Upper lobe of left lung (tissue), 4 donors: ENCODE measurements at regions not wholly inside any gene's neighbourhood (a gene's known extent, or its start where the extent isn't known, plus 50 kb on each side); places are given as distances from the start of the nearest gene placed in this dataset.

Experiments
- CTCF ChIP-seq, 6 experiments: fragments of 450-650 bp in 4 of 6; fragments of 200-600 bp in 2 of 6; sonication (generic) in 2 of 6; IDR thresholded peaks; one replicate each; pipeline ENCODE4 v1.5.1; 2016 to 2019; ENCODE audit warnings: antibody characterized with exemption in 6 of 6
- EP300 ChIP-seq, 4 donors: sonication (generic); formaldehyde crosslinking; IDR thresholded peaks; one replicate each; pipeline ENCODE4 v1.5.1; 2017; ENCODE audit warnings: antibody characterized with exemption in 4 of 4, control low read depth in 2 of 4
- POLR2A ChIP-seq, 4 donors: fragments of 450-650 bp; IDR thresholded peaks; one replicate each; pipeline ENCODE4 v1.5.1; 2016 to 2017; ENCODE audit warnings: antibody characterized with exemption in 4 of 4, mild to moderate bottlenecking in 2 of 4

DNA sequence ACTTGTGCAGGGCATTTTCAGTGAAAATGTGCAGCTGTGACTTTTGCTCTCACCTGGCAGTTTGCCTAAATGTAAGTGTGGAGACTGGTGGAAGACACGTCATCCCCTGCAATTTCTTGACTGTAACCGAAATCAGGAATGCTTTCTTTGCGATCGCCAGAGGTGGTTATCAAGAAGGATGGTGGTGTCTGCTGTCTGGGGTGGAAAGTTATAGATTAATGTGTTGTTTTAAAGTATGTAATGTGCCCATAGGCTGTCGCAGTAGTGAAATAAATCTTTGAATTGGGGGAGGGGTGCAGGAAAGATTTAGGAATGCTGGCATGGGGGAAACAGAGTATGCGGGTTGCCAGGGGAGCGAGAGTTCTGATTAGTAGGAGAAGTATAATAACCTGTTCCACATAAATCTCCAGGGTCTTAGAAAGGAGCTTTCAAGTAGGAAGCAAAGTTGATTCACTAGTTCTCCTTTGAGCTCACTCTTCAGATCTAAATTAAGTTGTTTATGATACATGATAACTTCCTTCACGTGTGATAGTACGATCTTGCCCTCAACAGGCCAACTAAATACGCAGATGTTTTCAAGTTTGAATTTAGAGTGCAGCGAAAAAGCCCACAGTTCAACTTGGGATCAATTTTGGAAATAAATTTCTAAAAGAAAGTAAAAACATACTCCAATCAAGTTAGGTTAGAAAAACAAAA lies 1520.0 kb upstream of the SLC10A2 start:
- TF ChIP-seq POLR2A (IDR thresholded peaks at IDR 0.05) (no peak), CTCF (IDR thresholded peaks at IDR 0.05) (no peak), EP300 (IDR thresholded peaks at IDR 0.05) (no peak)
